GM23248 (cell line): ENCODE measurements at regions not wholly inside any gene's neighbourhood (a gene's known extent, or its start where the extent isn't known, plus 50 kb on each side); places are given as distances from the start of the nearest gene placed in this dataset.

Experiments
- DNase-seq: peaks from one replicate; pipeline ENCODE4 v3.0.0-alpha.2; 2015
- H2AFZ ChIP-seq: fragments of 200-600 bp; sonication (generic); 2 replicates; pipeline ENCODE4 v1.6.1; 2016; ENCODE audit warnings: antibody characterized with exemption
- H3F3A ChIP-seq: fragments of 200-600 bp; sonication (generic); 2 replicates; pipeline ENCODE4 v1.6.1; 2016; ENCODE audit warnings: mild to moderate bottlenecking, antibody characterized with exemption, mixed run types; ENCODE audit not compliant: insufficient read depth
- H3K27ac ChIP-seq: fragments of 200-600 bp; sonication (generic); 2 replicates; pipeline ENCODE4 v1.5.1; 2016; ENCODE audit warnings: mild to moderate bottlenecking
- H3K27me3 ChIP-seq: fragments of 200-600 bp; sonication (generic); replicated peaks from 2 replicates; pipeline ENCODE4 v1.6.1; 2016; ENCODE audit warnings: mild to moderate bottlenecking; ENCODE audit not compliant: insufficient read depth
- H3K36me3 ChIP-seq: fragments of 200-600 bp; sonication (generic); 2 replicates; pipeline ENCODE4 v1.6.1; 2016; ENCODE audit warnings: low read depth, mild to moderate bottlenecking
- H3K4me1 ChIP-seq: fragments of 200-600 bp; sonication (generic); 2 replicates; pipeline ENCODE4 v1.6.1; 2016; ENCODE audit warnings: mild to moderate bottlenecking; ENCODE audit not compliant: insufficient read depth
- H3K4me2 ChIP-seq: fragments of 200-600 bp; sonication (generic); one replicate; pipeline ENCODE4 v1.6.1; 2016; ENCODE audit warnings: mild to moderate bottlenecking; ENCODE audit not compliant: unreplicated experiment
- H3K4me3 ChIP-seq: fragments of 200-600 bp; sonication (generic); 2 replicates; pipeline ENCODE4 v1.5.1; 2016; ENCODE audit warnings: mild to moderate bottlenecking
- H3K79me2 ChIP-seq: fragments of 200-600 bp; sonication (generic); 2 replicates; pipeline ENCODE4 v1.6.1; 2016; ENCODE audit warnings: mild to moderate bottlenecking; ENCODE audit not compliant: insufficient read depth
- H3K9ac ChIP-seq: fragments of 200-600 bp; sonication (generic); 2 replicates; pipeline ENCODE4 v1.6.1; 2016; ENCODE audit warnings: mild to moderate bottlenecking
- H3K9me2 ChIP-seq: fragments of 200-600 bp; sonication (generic); 2 replicates; pipeline ENCODE4 v1.6.1; 2016; ENCODE audit warnings: mixed run types, mild to moderate bottlenecking, moderate library complexity; ENCODE audit not compliant: insufficient read depth
- H3K9me3 ChIP-seq: fragments of 200-600 bp; sonication (generic); one replicate; pipeline ENCODE4 v1.6.1; 2017; ENCODE audit warnings: low read depth
- H4K20me1 ChIP-seq: fragments of 200-600 bp; sonication (generic); 2 replicates; pipeline ENCODE4 v1.6.0; 2016; ENCODE audit not compliant: insufficient read depth
- EZH2 ChIP-seq: fragments of 200-600 bp; sonication (generic); IDR thresholded peaks from 2 replicates; pipeline ENCODE4 v1.6.1; 2018; ENCODE audit warnings: antibody characterized with exemption, mild to moderate bottlenecking; ENCODE audit not compliant: insufficient read depth, poor library complexity, severe bottlenecking
- EZH2phosphoT487 ChIP-seq: fragments of 200-600 bp; sonication (generic); IDR thresholded peaks from 2 replicates; pipeline ENCODE4 v1.6.1; 2018; ENCODE audit warnings: antibody characterized with exemption, moderate library complexity, mild to moderate bottlenecking, low read depth; ENCODE audit not compliant: insufficient read depth
- WGBS, 2 experiments: methylation state at CpG; one replicate each; pipeline ENCODE4 v1.1.6; 2015 to 2017; ENCODE audit warnings: low lambda C conversion rate in 2 of 2, low coverage in 1 of 2; ENCODE audit errors: missing lambda C conversion rate in 2 of 2; 5-methylcytosine and 5-hydroxymethylcytosine counted together
- in situ Hi-C: fragments of 300-500 bp; cut with MboI; formaldehyde crosslinking; loops from 2 replicates; pipeline ENCODE4 v1.15.0; 2020

GRCh38 chr5:39709032-39709431 is 284.3 kb upstream of the DAB2 start:
- no peaks in the 10 kb centered on the region for H3K4me1 ChIP-seq
- no peak overlapping the region for H3K27ac ChIP-seq
- in situ Hi-C loops, result loop anchor here (25.0 kb wide), 1 partner anchor 228 kb away; no protein-coding TSS in a partner anchor
- no peak for DNase-seq
- 0 out of 2 replicates have a peak, but pooled peaks cover 5% of the 10 kb centered on the region for H3F3A ChIP-seq
- H3K4me2 ChIP-seq, result no peak overlapping the region
- no peak overlapping the region for H2AFZ ChIP-seq
- no peak overlapping the region for H3K9ac ChIP-seq
- H3K27me3 ChIP-seq, result no peaks in the 10 kb centered on the region
- H3K36me3 ChIP-seq, result no peaks in the 10 kb centered on the region
- no peak overlapping the region for H3K4me3 ChIP-seq
- H3K79me2 ChIP-seq, result no peaks in the 10 kb centered on the region
- no peak for TF ChIP-seq EZH2
- TF ChIP-seq EZH2phosphoT487, result no peak
- WGBS, 2 experiments, result 88 to 91% methylated on average over 4 of the region's 4 CpGs
- no peaks in the 10 kb centered on the region for H4K20me1 ChIP-seq
- no peaks in the 10 kb centered on the region for H3K9me3 ChIP-seq
- H3K9me2 ChIP-seq, result no peaks in the 10 kb centered on the region

- Histone ChIP-seq H2AFZ (no peak overlapping the region), H3F3A (no peaks in the 10 kb centered on the region), H3K27me3 (no peaks in the 10 kb centered on the region; the same call in 1 of the 2 replicates), H3K9me2 (no peaks in the 10 kb centered on the region), H3K9ac (no peak overlapping the region), H3K4me1 (peaks cover 11% of the 10 kb centered on the region; the same call in 1 of the 2 replicates), H3K36me3 (no peaks in the 10 kb centered on the region), H3K27ac (no peak overlapping the region), H3K79me2 (no peaks in the 10 kb centered on the region), H3K4me2 (no peak overlapping the region), H3K9me3 (no peaks in the 10 kb centered on the region), H3K4me3 (no peak overlapping the region), H4K20me1 (no peaks in the 10 kb centered on the region)
- 37 to 45% methylated on average over 3 of the region's 3 CpGs for WGBS, 2 experiments
- in situ Hi-C loops, result loop anchor here (25.0 kb wide), 1 partner anchor 234 kb away; no protein-coding TSS in a partner anchor
- no peak for DNase-seq
- TF ChIP-seq EZH2phosphoT487 (no peak), EZH2 (no peak)
Measured at GRCh38 chr5:39702928-39703327, 278.1 kb upstream of the DAB2 start.

- 36 to 38% methylated on average over 1 of the region's 1 CpG for WGBS, 2 experiments
- H3K79me2 ChIP-seq, result no peaks in the 10 kb centered on the region
Measured at GRCh38 chr5:39700523-39700922, 275.7 kb upstream of the DAB2 start.

GRCh38 chr5:39698838-39699560 is 274.2 kb upstream of the DAB2 start:
- peak; percentile 16 for DNase-seq

More at GRCh38 chr5:39700523-39700922, 275.7 kb upstream of the DAB2 start:
- H3K36me3 ChIP-seq, result no peaks in the 10 kb centered on the region
- no peaks in the 10 kb centered on the region for H3K9me3 ChIP-seq
- in situ Hi-C loops, result loop anchor here (25.0 kb wide), 1 partner anchor 237 kb away; no protein-coding TSS in a partner anchor
- H3K27me3 ChIP-seq, result no peaks in the 10 kb centered on the region; the same call in 1 of the 2 replicates
- no peak for DNase-seq
- no peak overlapping the region for H3K4me2 ChIP-seq
- no peaks in the 10 kb centered on the region for H3K9me2 ChIP-seq
- H3K9ac ChIP-seq, result no peak overlapping the region
- no peaks in the 10 kb centered on the region for H3F3A ChIP-seq
- H3K27ac ChIP-seq, result no peak overlapping the region
- TF ChIP-seq EZH2phosphoT487 (no peak), EZH2 (no peak)
- no peaks in the 10 kb centered on the region for H4K20me1 ChIP-seq
- no peak overlapping the region for H3K4me3 ChIP-seq
- peaks cover 11% of the 10 kb centered on the region; the same call in 1 of the 2 replicates for H3K4me1 ChIP-seq
- H2AFZ ChIP-seq, result no peak overlapping the region

More at GRCh38 chr5:39698838-39699560, 274.2 kb upstream of the DAB2 start:
- no peaks in the 10 kb centered on the region for H3K9me2 ChIP-seq
- 67 to 70% methylated on average over 4 of the region's 4 CpGs for WGBS, 2 experiments
- no peaks in the 10 kb centered on the region; the same call in 1 of the 2 replicates for H3K27me3 ChIP-seq
- peak overlapping the region; percentile 20 for H3K4me2 ChIP-seq
- in situ Hi-C loops, result no loop called here
- no peaks in the 10 kb centered on the region for H3K79me2 ChIP-seq
- H3K27ac ChIP-seq, result no peak overlapping the region
- H4K20me1 ChIP-seq, result no peaks in the 10 kb centered on the region
- no peaks in the 10 kb centered on the region for H3F3A ChIP-seq
- no peak overlapping the region for H3K4me3 ChIP-seq
- peaks cover 11% of the 10 kb centered on the region; the same call in 1 of the 2 replicates for H3K4me1 ChIP-seq
- no peak for TF ChIP-seq EZH2
- no peak overlapping the region for H2AFZ ChIP-seq
- H3K9me3 ChIP-seq, result no peaks in the 10 kb centered on the region
- no peak overlapping the region for H3K9ac ChIP-seq
- no peaks in the 10 kb centered on the region for H3K36me3 ChIP-seq
